Naive thymus-derived CD4-positive, alpha-beta T cell (primary cell): ENCODE measurements at regions not wholly inside any gene's neighbourhood (a gene's known extent, or its start where the extent isn't known, plus 50 kb on each side); places are given as distances from the start of the nearest gene placed in this dataset.

ENCODE experiments used
- ATAC-seq: fragments of 150-1000 bp; cut with Tn5 transposase; 2 replicates; pipeline ENCODE4 v1.10.0; 2021; ENCODE audit warnings: mild to moderate bottlenecking, moderate library complexity
- CTCF ChIA-PET: fragments of 350-600 bp; sonication (Branson Sonifier 250); formaldehyde crosslinking; loops from one replicate; lab custom pipeline; 2021; ENCODE audit warnings: antibody characterized with exemption; lab: Charles Lee
- POLR2A ChIA-PET: fragments of 350-600 bp; sonication (Branson Sonifier 250); formaldehyde crosslinking; loops from one replicate; lab custom pipeline; 2021; ENCODE audit warnings: antibody characterized with exemption, inconsistent platforms; lab: Charles Lee
- DNase-seq, 9 donors: peaks; one replicate each; pipeline versions ENCODE4 v3.0.0 to v3.0.0-alpha.2; 2020 to 2022; ENCODE audit warnings: mixed read lengths in 1 of 9
- H3K27ac ChIP-seq: one replicate; pipeline ENCODE4 v1.7.0; 2013; ENCODE audit warnings: mild to moderate bottlenecking, low read depth, low read length, moderate library complexity
- H3K27me3 ChIP-seq, 2 donors: one replicate each; pipeline ENCODE4 v1.7.0; 2013; ENCODE audit warnings: low read length in 2 of 2, mild to moderate bottlenecking in 2 of 2, moderate library complexity in 2 of 2; ENCODE audit not compliant: control insufficient read depth in 2 of 2, insufficient read depth in 2 of 2
- H3K36me3 ChIP-seq, 3 experiments: 1 replicate in 2 of 3; 2 replicates in 1 of 3; pipeline ENCODE4 v1.7.0; 2013; ENCODE audit warnings: low read length in 3 of 3, mild to moderate bottlenecking in 3 of 3, moderate library complexity in 1 of 3; ENCODE audit not compliant: insufficient read depth in 3 of 3, control insufficient read depth in 2 of 3
- H3K4me1 ChIP-seq, 2 donors: one replicate each; pipeline ENCODE4 v1.7.0; 2013; ENCODE audit warnings: low read length in 2 of 2, mild to moderate bottlenecking in 2 of 2, moderate library complexity in 1 of 2; ENCODE audit not compliant: control insufficient read depth in 2 of 2, insufficient read depth in 2 of 2
- H3K4me3 ChIP-seq: 2 replicates; pipeline ENCODE4 v1.7.0; 2013; ENCODE audit warnings: mild to moderate bottlenecking, low read length
- H3K9me3 ChIP-seq, 3 experiments: 1 replicate in 2 of 3; 2 replicates in 1 of 3; pipeline ENCODE4 v1.7.0; 2013; ENCODE audit warnings: low read length in 3 of 3; ENCODE audit not compliant: control insufficient read depth in 2 of 3
- H3K27ac Mint-ChIP-seq, 9 donors: one replicate each; pipeline ENCODE4 v1.8.0; 2020 to 2022; ENCODE audit warnings: mixed read lengths in 9 of 9, mild to moderate bottlenecking in 8 of 9, moderate library complexity in 5 of 9, inconsistent platforms in 2 of 9
- H3K27me3 Mint-ChIP-seq, 5 donors: one replicate each; pipeline ENCODE4 v1.8.0; 2021 to 2022; ENCODE audit warnings: mixed read lengths in 5 of 5, mild to moderate bottlenecking in 1 of 5
- H3K36me3 Mint-ChIP-seq, 5 donors: one replicate each; pipeline ENCODE4 v1.8.0; 2020 to 2022; ENCODE audit warnings: mixed read lengths in 5 of 5, mild to moderate bottlenecking in 3 of 5, inconsistent platforms in 1 of 5
- H3K4me1 Mint-ChIP-seq, 7 donors: one replicate each; pipeline ENCODE4 v1.8.0; 2020 to 2022; ENCODE audit warnings: mixed read lengths in 7 of 7, mild to moderate bottlenecking in 3 of 7, inconsistent platforms in 1 of 7
- H3K4me3 Mint-ChIP-seq, 10 donors: one replicate each; pipeline ENCODE4 v1.8.0; 2020 to 2022; ENCODE audit warnings: mild to moderate bottlenecking in 10 of 10, mixed read lengths in 10 of 10, moderate library complexity in 6 of 10, inconsistent platforms in 2 of 10
- H3K9me3 Mint-ChIP-seq, 11 donors: one replicate each; pipeline ENCODE4 v1.8.0; 2020 to 2022; ENCODE audit warnings: mixed read lengths in 11 of 11, mild to moderate bottlenecking in 4 of 11, inconsistent platforms in 1 of 11, moderate library complexity in 1 of 11
- intact Hi-C, 2 donors: fragments of 100-400 bp; cut with micrococcal nuclease; formaldehyde crosslinking; loops; one replicate each; pipeline ENCODE4 v1.15.1; 2023

DNA sequence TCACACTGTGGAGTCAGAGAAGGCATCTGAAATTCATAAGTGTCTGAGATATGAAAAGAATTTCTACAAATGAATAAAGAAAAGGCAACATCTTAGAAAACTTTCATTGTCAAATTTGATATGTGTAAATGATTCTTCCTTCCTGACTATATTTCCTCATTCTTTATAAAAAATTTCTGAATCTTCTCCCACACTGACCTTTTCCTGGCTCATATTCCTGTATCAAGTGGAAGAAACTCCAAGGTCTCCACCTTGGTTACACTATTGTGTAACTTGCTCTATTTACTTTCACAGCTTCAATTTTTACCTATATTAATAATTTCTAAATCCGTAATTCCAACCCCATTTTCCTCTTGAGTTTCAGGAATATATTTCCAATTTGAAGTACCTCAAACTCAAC, 93.5 kb upstream of the FBXL7 start:
- H3K9me3 ChIP-seq: no peaks in the 10 kb centered on the region
- DNase-seq (no peak), ATAC-seq (no peak)
- ChIA-PET CTCF (no interaction called here), POLR2A (no interaction called here)
- peaks cover 0 to 26% (median 6%) of the 10 kb centered on the region in 11 donors for H3K9me3 Mint-ChIP-seq
- no peaks in the 10 kb centered on the region for H3K36me3 ChIP-seq
- H3K27ac ChIP-seq: no peak overlapping the region
- intact Hi-C loops: no loop called here
- H3K36me3 Mint-ChIP-seq: peaks cover 0 to 4% (median 0%) of the 10 kb centered on the region in 5 donors
- H3K4me3 Mint-ChIP-seq: no peak overlapping the region
- no peak overlapping the region for H3K27ac Mint-ChIP-seq
- H3K27me3 Mint-ChIP-seq: no peaks in the 10 kb centered on the region
- no peaks in the 10 kb centered on the region for H3K4me1 ChIP-seq
- no peak overlapping the region for H3K4me3 ChIP-seq
- H3K4me1 Mint-ChIP-seq: no peaks in the 10 kb centered on the region
- no peaks in the 10 kb centered on the region for H3K27me3 ChIP-seq

DNA sequence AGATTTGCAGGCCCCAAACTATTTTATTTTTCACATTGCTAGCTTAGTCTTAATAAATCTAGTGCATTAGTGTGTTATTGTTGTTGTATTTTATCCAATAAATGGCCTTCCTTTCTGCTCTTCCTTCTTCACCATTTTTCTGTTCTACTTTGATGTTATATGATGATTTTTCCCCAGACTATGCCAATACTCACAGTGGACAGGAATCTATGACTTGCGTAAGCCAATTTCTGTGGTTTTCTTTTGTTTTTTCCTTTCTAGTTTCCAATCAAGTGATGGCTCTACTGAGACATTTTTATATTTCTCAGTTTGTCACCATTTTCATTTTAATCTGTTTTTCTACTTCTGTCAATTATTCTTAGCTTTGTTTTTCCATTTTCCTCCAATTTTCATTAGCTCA, 106.8 kb upstream of the FBXL7 start:
- intact Hi-C loops: no loop called here
- H3K27ac Mint-ChIP-seq: no peak overlapping the region
- Histone ChIP-seq H3K27me3 (no peaks in the 10 kb centered on the region), H3K4me1 (no peaks in the 10 kb centered on the region), H3K36me3 (no peaks in the 10 kb centered on the region), H3K27ac (no peak overlapping the region), H3K9me3 (no peaks in the 10 kb centered on the region), H3K4me3 (no peak overlapping the region)
- POLR2A ChIA-PET: no interaction called here
- no peaks in the 10 kb centered on the region for H3K27me3 Mint-ChIP-seq
- H3K4me1 Mint-ChIP-seq: no peaks in the 10 kb centered on the region
- CTCF ChIA-PET: no interaction called here
- no peaks in the 10 kb centered on the region for H3K36me3 Mint-ChIP-seq
- H3K4me3 Mint-ChIP-seq: no peak overlapping the region
- H3K9me3 Mint-ChIP-seq: peaks cover 0 to 6% (median 2%) of the 10 kb centered on the region in 11 donors
- ATAC-seq: no peak
- no peak for DNase-seq

DNA sequence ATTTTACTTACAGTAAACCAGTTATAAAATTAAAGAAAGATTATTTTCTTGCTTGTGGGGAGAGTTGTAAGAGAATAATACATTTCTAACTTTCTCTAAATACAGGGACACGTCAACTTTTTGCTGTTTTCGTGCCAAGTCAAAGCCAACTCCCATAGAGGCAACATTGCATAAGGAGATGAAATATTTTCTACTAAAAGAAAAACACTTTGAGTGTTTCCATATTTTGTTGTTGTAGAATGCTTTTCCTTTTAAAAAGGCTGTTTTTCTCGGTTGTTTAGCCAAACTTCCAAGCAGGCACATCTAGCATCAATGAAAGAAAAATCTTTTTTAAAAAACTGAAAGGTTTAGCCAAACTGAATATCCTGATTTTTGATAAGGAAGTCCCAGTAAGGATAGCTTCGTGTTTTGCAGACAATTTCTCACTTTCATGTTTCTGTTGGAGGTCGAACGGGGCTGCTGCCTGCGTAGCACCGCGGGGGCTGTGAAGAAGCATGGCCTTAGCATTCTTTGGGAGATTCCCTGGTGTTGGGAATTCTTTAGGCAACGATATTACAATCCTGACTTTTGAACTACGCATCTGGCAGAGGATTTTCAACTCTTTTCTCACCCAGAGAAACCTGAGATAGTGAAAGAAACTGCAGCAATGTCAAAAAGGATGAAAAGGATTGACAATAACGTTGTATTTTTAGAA, 108.1 kb upstream of the FBXL7 start:
- H3K36me3 Mint-ChIP-seq: peaks cover 0 to 1% (median 0%) of the 10 kb centered on the region in 5 donors
- no peaks in the 10 kb centered on the region for H3K27me3 ChIP-seq
- H3K9me3 ChIP-seq: no peaks in the 10 kb centered on the region
- ATAC-seq: no peak
- intact Hi-C loops: no loop called here
- H3K9me3 Mint-ChIP-seq: peaks cover 0 to 14% (median 1%) of the 10 kb centered on the region in 11 donors
- no peak for DNase-seq
- CTCF ChIA-PET: no interaction called here
- H3K4me3 ChIP-seq: no peak overlapping the region
- no peak overlapping the region for H3K4me3 Mint-ChIP-seq
- no peak overlapping the region for H3K27ac Mint-ChIP-seq
- POLR2A ChIA-PET: no interaction called here
- H3K36me3 ChIP-seq: no peaks in the 10 kb centered on the region
- H3K27me3 Mint-ChIP-seq: peaks cover 0 to under 1% (median 0%) of the 10 kb centered on the region in 5 donors
- H3K4me1 ChIP-seq: no peaks in the 10 kb centered on the region
- no peak overlapping the region for H3K27ac ChIP-seq
- H3K4me1 Mint-ChIP-seq: no peaks in the 10 kb centered on the region

DNA sequence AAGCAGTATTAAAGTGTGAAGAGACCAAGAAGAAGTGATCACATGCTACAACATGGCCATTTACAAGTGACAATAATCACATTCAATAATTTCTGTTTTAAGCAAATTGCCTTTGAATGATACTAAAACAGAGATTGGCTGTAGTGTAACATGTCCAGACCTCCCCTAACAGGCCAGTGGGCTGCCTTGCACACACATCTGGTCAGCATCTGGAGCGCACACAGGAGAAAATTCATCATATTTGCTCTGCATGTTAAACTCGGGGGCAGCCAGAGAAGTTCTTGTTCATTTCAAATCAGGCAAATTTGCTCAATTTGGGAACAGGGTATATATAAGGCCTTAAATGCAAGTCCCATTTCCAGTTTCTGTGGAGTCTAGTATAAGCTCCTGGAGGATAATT, 111.1 kb upstream of the FBXL7 start:
- no peak overlapping the region for H3K4me3 Mint-ChIP-seq
- H3K4me1 Mint-ChIP-seq: no peaks in the 10 kb centered on the region
- intact Hi-C loops: no loop called here
- H3K36me3 Mint-ChIP-seq: peaks cover 0 to 6% (median 0%) of the 10 kb centered on the region in 5 donors
- Histone ChIP-seq H3K27ac (no peak overlapping the region), H3K9me3 (no peaks in the 10 kb centered on the region), H3K36me3 (no peaks in the 10 kb centered on the region), H3K4me3 (no peak overlapping the region), H3K4me1 (no peaks in the 10 kb centered on the region), H3K27me3 (no peaks in the 10 kb centered on the region)
- H3K9me3 Mint-ChIP-seq: peaks cover 0 to 22% (median 6%) of the 10 kb centered on the region in 11 donors
- no peak overlapping the region for H3K27ac Mint-ChIP-seq
- ChIA-PET POLR2A (no interaction called here), CTCF (no interaction called here)
- peaks cover 0 to 7% (median 0%) of the 10 kb centered on the region in 5 donors for H3K27me3 Mint-ChIP-seq
- DNase-seq (no peak), ATAC-seq (no peak)

DNA sequence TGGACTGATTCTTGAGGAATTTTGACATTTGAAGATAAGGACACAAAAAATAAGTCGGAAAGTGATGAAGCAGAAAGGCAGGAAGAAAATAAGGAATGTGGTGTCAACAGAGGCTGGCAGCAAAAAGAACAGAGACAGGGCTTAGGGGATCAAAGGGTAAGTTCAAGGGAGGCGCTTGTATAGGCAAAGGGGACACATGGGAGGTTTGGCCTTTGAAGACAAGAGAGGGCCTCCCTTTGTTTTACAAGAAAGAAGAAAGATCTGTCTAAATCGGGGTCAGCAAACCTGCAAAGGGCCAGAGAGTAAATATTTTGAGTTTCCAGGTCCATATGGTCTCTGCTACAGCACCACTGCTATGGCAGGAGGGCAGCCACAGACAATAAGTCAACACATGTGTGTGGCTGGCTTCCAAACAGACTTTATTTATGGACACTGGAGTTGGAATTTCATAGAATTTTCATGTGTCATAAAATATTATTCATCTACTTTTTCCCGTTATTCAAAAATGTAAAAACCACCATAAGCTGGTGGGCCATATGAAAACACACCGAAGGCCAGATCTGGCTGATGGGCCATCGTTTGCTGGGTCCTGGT, 112.0 kb upstream of the FBXL7 start:
- Mint-ChIP-seq H3K27me3 (peaks cover 0 to 7% (median 0%) of the 10 kb centered on the region in 5 donors), H3K9me3 (peaks cover 0 to 19% (median 6%) of the 10 kb centered on the region in 11 donors), H3K4me1 (no peaks in the 10 kb centered on the region), H3K4me3 (no peak overlapping the region), H3K36me3 (peaks cover 0 to 6% (median 0%) of the 10 kb centered on the region in 5 donors), H3K27ac (no peak overlapping the region)
- intact Hi-C loops: no loop called here
- no peak overlapping the region for H3K4me3 ChIP-seq
- no peak overlapping the region for H3K27ac ChIP-seq
- no peaks in the 10 kb centered on the region for H3K4me1 ChIP-seq
- ATAC-seq (no peak), DNase-seq (no peak)
- no peaks in the 10 kb centered on the region for H3K36me3 ChIP-seq
- ChIA-PET CTCF (no interaction called here), POLR2A (no interaction called here)
- no peaks in the 10 kb centered on the region for H3K27me3 ChIP-seq
- no peaks in the 10 kb centered on the region for H3K9me3 ChIP-seq

DNA sequence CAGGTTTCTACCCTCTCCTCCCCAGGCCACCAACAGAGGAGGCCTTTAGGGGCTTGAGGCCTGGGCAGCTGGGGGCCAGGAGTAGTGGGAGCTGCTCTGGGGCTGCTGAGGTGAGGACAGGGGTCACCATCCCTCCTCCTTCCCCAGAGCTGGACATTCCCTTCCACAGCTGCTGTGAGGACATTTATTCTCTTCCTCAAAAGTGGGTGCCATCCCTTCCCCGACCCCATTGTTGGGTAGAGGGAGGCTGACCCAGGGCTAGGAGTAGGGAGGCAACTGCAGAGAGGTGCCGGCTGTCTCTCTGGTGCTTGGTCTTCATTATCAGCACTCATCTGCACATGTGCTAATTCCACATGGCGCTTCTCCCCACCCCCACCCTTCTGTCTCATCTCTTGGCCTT, 113.9 kb upstream of the FBXL7 start:
- no peak overlapping the region for H3K4me3 Mint-ChIP-seq
- ChIA-PET POLR2A (no interaction called here), CTCF (no interaction called here)
- intact Hi-C loops: no loop called here
- no peaks in the 10 kb centered on the region for H3K4me1 Mint-ChIP-seq
- no peak overlapping the region for H3K27ac ChIP-seq
- no peaks in the 10 kb centered on the region for H3K9me3 ChIP-seq
- H3K4me1 ChIP-seq: no peaks in the 10 kb centered on the region
- H3K9me3 Mint-ChIP-seq: peaks cover 0 to 19% (median 6%) of the 10 kb centered on the region in 11 donors
- no peak overlapping the region for H3K4me3 ChIP-seq
- no peak overlapping the region for H3K27ac Mint-ChIP-seq
- H3K27me3 ChIP-seq: no peaks in the 10 kb centered on the region
- DNase-seq (no peak), ATAC-seq (no peak)
- H3K36me3 ChIP-seq: no peaks in the 10 kb centered on the region
- H3K36me3 Mint-ChIP-seq: peaks cover 0 to 6% (median 0%) of the 10 kb centered on the region in 5 donors
- peaks cover 0 to 7% (median 0%) of the 10 kb centered on the region in 5 donors for H3K27me3 Mint-ChIP-seq

DNA sequence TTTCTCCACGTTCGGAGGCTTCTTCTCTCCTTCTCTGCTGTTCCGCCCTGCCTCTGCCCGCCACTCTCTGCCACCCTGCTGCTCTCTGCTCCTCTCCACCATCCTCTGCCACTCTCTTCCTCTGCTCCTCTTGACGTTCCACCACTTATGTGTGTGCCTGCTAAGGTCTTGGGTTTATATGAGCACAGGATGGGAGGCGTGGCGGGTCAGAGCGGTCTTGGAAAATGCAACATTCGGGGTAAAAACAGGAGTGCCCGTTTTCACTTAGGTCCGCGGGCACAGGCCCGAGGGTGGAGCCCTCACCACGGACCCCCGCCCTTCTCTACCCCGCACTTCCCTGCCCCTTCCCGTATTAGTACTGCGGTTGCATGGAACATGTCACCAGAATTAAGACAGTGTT, 114.4 kb upstream of the FBXL7 start:
- no peaks in the 10 kb centered on the region for H3K27me3 ChIP-seq
- Mint-ChIP-seq H3K4me1 (no peaks in the 10 kb centered on the region), H3K27ac (no peak overlapping the region), H3K27me3 (peaks cover 0 to 7% (median 0%) of the 10 kb centered on the region in 5 donors), H3K36me3 (peaks cover 0 to 6% (median 0%) of the 10 kb centered on the region in 5 donors), H3K4me3 (no peak overlapping the region), H3K9me3 (peaks cover 0 to 19% (median 6%) of the 10 kb centered on the region in 11 donors)
- no peaks in the 10 kb centered on the region for H3K36me3 ChIP-seq
- no peaks in the 10 kb centered on the region for H3K9me3 ChIP-seq
- DNase-seq (no peak), ATAC-seq (no peak)
- H3K27ac ChIP-seq: no peak overlapping the region
- H3K4me1 ChIP-seq: no peaks in the 10 kb centered on the region
- intact Hi-C loops: no loop called here
- POLR2A ChIA-PET: no interaction called here
- CTCF ChIA-PET: no interaction called here
- no peak overlapping the region for H3K4me3 ChIP-seq
